ENCODE measurements at regions not wholly inside any gene's neighbourhood (a gene's known extent, or its start where the extent isn't known, plus 50 kb on each side); places are given as distances from the start of the nearest gene placed in this dataset.

- Histone ChIP-seq H3K4me1 (ENCODE audit: control insufficient read depth, insufficient read depth, low read length) (no peaks in the 10 kb centered on the region), H3K4me3 (ENCODE audit: low read length) (no peak overlapping the region), H3K36me3 (ENCODE audit: control insufficient read depth, insufficient read depth, low read length) (no peaks in the 10 kb centered on the region), H3K27ac (ENCODE audit: low read length) (no peak overlapping the region), H3K9me3 (ENCODE audit: control insufficient read depth, low read depth, low read length) (no peaks in the 10 kb centered on the region), H3K27me3 (ENCODE audit: control insufficient read depth, insufficient read depth, low read length) (peaks cover 4% of the 10 kb centered on the region)
- no CpG with 5 or more reads among the region's 8 CpGs for WGBS (ENCODE audit: insufficient coverage, low lambda C conversion rate)
- DNase-seq = no peak
These were observed 122.0 kb upstream of the TCERG1L start for GRCh38 chr10:131433568-131433967.

- H3K4me3 ChIP-seq (ENCODE audit: low read length) = no peak overlapping the region
- H3K27me3 ChIP-seq (ENCODE audit: control insufficient read depth, insufficient read depth, low read length) = peaks cover 4% of the 10 kb centered on the region
- no peaks in the 10 kb centered on the region for H3K36me3 ChIP-seq (ENCODE audit: control insufficient read depth, insufficient read depth, low read length)
- no CpG with 5 or more reads among the region's 9 CpGs for whole genome bisulfite sequencing (ENCODE audit: insufficient coverage, low lambda C conversion rate)
- DNase-seq = no peak
- H3K9me3 ChIP-seq (ENCODE audit: control insufficient read depth, low read depth, low read length) = no peaks in the 10 kb centered on the region
- H3K27ac ChIP-seq (ENCODE audit: low read length) = no peak overlapping the region
- H3K4me1 ChIP-seq (ENCODE audit: control insufficient read depth, insufficient read depth, low read length) = no peaks in the 10 kb centered on the region
These were observed 123.7 kb upstream of the TCERG1L start for GRCh38 chr10:131435232-131435631.

- Histone ChIP-seq H3K27ac (ENCODE audit: low read length) (no peak overlapping the region), H3K27me3 (ENCODE audit: control insufficient read depth, insufficient read depth, low read length) (peaks cover 9% of the 10 kb centered on the region), H3K4me1 (ENCODE audit: control insufficient read depth, insufficient read depth, low read length) (no peaks in the 10 kb centered on the region), H3K9me3 (ENCODE audit: control insufficient read depth, low read depth, low read length) (no peaks in the 10 kb centered on the region), H3K36me3 (ENCODE audit: control insufficient read depth, insufficient read depth, low read length) (no peaks in the 10 kb centered on the region), H3K4me3 (ENCODE audit: low read length) (no peak overlapping the region)
- WGBS (ENCODE audit: insufficient coverage, low lambda C conversion rate) = no CpG with 5 or more reads among the region's 18 CpGs
- DNase-seq = no peak
These were observed 124.4 kb upstream of the TCERG1L start for GRCh38 chr10:131435760-131436457.

GRCh38 chr10:131436458-131436857 is 124.9 kb upstream of the TCERG1L start:
- Histone ChIP-seq H3K4me1 (ENCODE audit: control insufficient read depth, insufficient read depth, low read length) (no peaks in the 10 kb centered on the region), H3K4me3 (ENCODE audit: low read length) (no peak overlapping the region), H3K27ac (ENCODE audit: low read length) (no peak overlapping the region), H3K9me3 (ENCODE audit: control insufficient read depth, low read depth, low read length) (no peaks in the 10 kb centered on the region), H3K27me3 (ENCODE audit: control insufficient read depth, insufficient read depth, low read length) (peaks cover 15% of the 10 kb centered on the region), H3K36me3 (ENCODE audit: control insufficient read depth, insufficient read depth, low read length) (no peaks in the 10 kb centered on the region)
- 80% methylated on average over 3 of the region's 4 CpGs for WGBS (ENCODE audit: insufficient coverage, low lambda C conversion rate)
- DNase-seq = no peak

- H3K9me3 ChIP-seq (ENCODE audit: control insufficient read depth, low read depth, low read length) = no peaks in the 10 kb centered on the region
- WGBS (ENCODE audit: insufficient coverage, low lambda C conversion rate) = no CpG with 5 or more reads among the region's 13 CpGs
- no peak overlapping the region for H3K27ac ChIP-seq (ENCODE audit: low read length)
- H3K4me1 ChIP-seq (ENCODE audit: control insufficient read depth, insufficient read depth, low read length) = no peaks in the 10 kb centered on the region
- H3K27me3 ChIP-seq (ENCODE audit: control insufficient read depth, insufficient read depth, low read length) = peaks cover 12% of the 10 kb centered on the region
- H3K4me3 ChIP-seq (ENCODE audit: low read length) = no peak overlapping the region
- H3K36me3 ChIP-seq (ENCODE audit: control insufficient read depth, insufficient read depth, low read length) = no peaks in the 10 kb centered on the region
- DNase-seq = no peak
These were observed 126.3 kb upstream of the TCERG1L start for GRCh38 chr10:131437556-131438475.

- Histone ChIP-seq H3K27me3 (ENCODE audit: control insufficient read depth, insufficient read depth, low read length) (peaks cover 12% of the 10 kb centered on the region), H3K4me1 (ENCODE audit: control insufficient read depth, insufficient read depth, low read length) (no peaks in the 10 kb centered on the region), H3K4me3 (ENCODE audit: low read length) (no peak overlapping the region), H3K27ac (ENCODE audit: low read length) (no peak overlapping the region), H3K36me3 (ENCODE audit: control insufficient read depth, insufficient read depth, low read length) (no peaks in the 10 kb centered on the region), H3K9me3 (ENCODE audit: control insufficient read depth, low read depth, low read length) (no peaks in the 10 kb centered on the region)
- no peak for DNase-seq
- 82% methylated on average over 4 of the region's 4 CpGs for WGBS (ENCODE audit: insufficient coverage, low lambda C conversion rate)
These were observed 127.1 kb upstream of the TCERG1L start for GRCh38 chr10:131438665-131439064.

- Histone ChIP-seq H3K4me1 (ENCODE audit: control insufficient read depth, insufficient read depth, low read length) (no peaks in the 10 kb centered on the region), H3K27ac (ENCODE audit: low read length) (no peak overlapping the region), H3K27me3 (ENCODE audit: control insufficient read depth, insufficient read depth, low read length) (peaks cover 12% of the 10 kb centered on the region), H3K4me3 (ENCODE audit: low read length) (no peak overlapping the region), H3K9me3 (ENCODE audit: control insufficient read depth, low read depth, low read length) (no peaks in the 10 kb centered on the region), H3K36me3 (ENCODE audit: control insufficient read depth, insufficient read depth, low read length) (no peaks in the 10 kb centered on the region)
- DNase-seq = no peak
- no CpG with 5 or more reads among the region's 6 CpGs for WGBS (ENCODE audit: insufficient coverage, low lambda C conversion rate)
These were observed 128.2 kb upstream of the TCERG1L start for GRCh38 chr10:131439705-131440104.

GRCh38 chr10:131440405-131441360 is 129.2 kb upstream of the TCERG1L start:
- H3K27ac ChIP-seq (ENCODE audit: low read length) = no peak overlapping the region
- no CpG with 5 or more reads among the region's 33 CpGs for WGBS (ENCODE audit: insufficient coverage, low lambda C conversion rate)
- no peak overlapping the region for H3K4me3 ChIP-seq (ENCODE audit: low read length)
- no peaks in the 10 kb centered on the region for H3K9me3 ChIP-seq (ENCODE audit: control insufficient read depth, low read depth, low read length)
- H3K4me1 ChIP-seq (ENCODE audit: control insufficient read depth, insufficient read depth, low read length) = no peaks in the 10 kb centered on the region
- no peaks in the 10 kb centered on the region for H3K36me3 ChIP-seq (ENCODE audit: control insufficient read depth, insufficient read depth, low read length)
- peaks cover 12% of the 10 kb centered on the region for H3K27me3 ChIP-seq (ENCODE audit: control insufficient read depth, insufficient read depth, low read length)
- no peak for DNase-seq

- Histone ChIP-seq H3K9me3 (ENCODE audit: control insufficient read depth, low read depth, low read length) (no peaks in the 10 kb centered on the region), H3K4me3 (ENCODE audit: low read length) (no peak overlapping the region), H3K27ac (ENCODE audit: low read length) (no peak overlapping the region), H3K27me3 (ENCODE audit: control insufficient read depth, insufficient read depth, low read length) (peaks cover 12% of the 10 kb centered on the region), H3K4me1 (ENCODE audit: control insufficient read depth, insufficient read depth, low read length) (no peaks in the 10 kb centered on the region), H3K36me3 (ENCODE audit: control insufficient read depth, insufficient read depth, low read length) (no peaks in the 10 kb centered on the region)
- no peak for DNase-seq
- WGBS (ENCODE audit: insufficient coverage, low lambda C conversion rate) = 43% methylated on average over 1 of the region's 8 CpGs
These were observed 130.8 kb upstream of the TCERG1L start for GRCh38 chr10:131442271-131442670.

GRCh38 chr10:131444286-131444685 is 132.8 kb upstream of the TCERG1L start:
- H3K9me3 ChIP-seq (ENCODE audit: control insufficient read depth, low read depth, low read length) = no peaks in the 10 kb centered on the region
- peaks cover 12% of the 10 kb centered on the region for H3K27me3 ChIP-seq (ENCODE audit: control insufficient read depth, insufficient read depth, low read length)
- DNase-seq = no peak

More at GRCh38 chr10:131444286-131444685, 132.8 kb upstream of the TCERG1L start:
- Histone ChIP-seq H3K36me3 (ENCODE audit: control insufficient read depth, insufficient read depth, low read length) (no peaks in the 10 kb centered on the region), H3K4me3 (ENCODE audit: low read length) (no peak overlapping the region), H3K27ac (ENCODE audit: low read length) (no peak overlapping the region), H3K4me1 (ENCODE audit: control insufficient read depth, insufficient read depth, low read length) (no peaks in the 10 kb centered on the region)

All from large intestine (tissue), 3 donors.